GM23338 (cell line): ENCODE measurements at regions not wholly inside any gene's neighbourhood (a gene's known extent, or its start where the extent isn't known, plus 50 kb on each side); places are given as distances from the start of the nearest gene placed in this dataset.
A peak's percentile ranks its signal among the peaks of the same experiment; 100 is the strongest.

Source experiments
- ATAC-seq: fragments of 200-7000 bp; cut with Tn5 transposase; 3 replicates; pipeline ENCODE4 v1.9.1; 2020
- DNase-seq: peaks from one replicate; pipeline ENCODE4 v3.0.0-alpha.2; 2015; ENCODE audit warnings: low spot score
- H2AFZ ChIP-seq: fragments of 200-600 bp; sonication (generic); 2 replicates; pipeline ENCODE4 v1.8.0; 2016; ENCODE audit warnings: antibody characterized with exemption, mild to moderate bottlenecking, moderate library complexity
- H3F3A ChIP-seq: fragments of 200-600 bp; sonication (generic); replicated peaks from 2 replicates; pipeline ENCODE4 v1.8.0; 2017; ENCODE audit warnings: antibody characterized with exemption, mixed run types, low read depth
- H3K27ac ChIP-seq: fragments of 200-600 bp; sonication (generic); 2 replicates; pipeline ENCODE4 v1.6.1; 2016; ENCODE audit warnings: low read depth
- H3K27me3 ChIP-seq: fragments of 200-600 bp; sonication (generic); 2 replicates; pipeline ENCODE4 v1.8.0; 2016; ENCODE audit warnings: mild to moderate bottlenecking, mixed run types, moderate library complexity; ENCODE audit not compliant: insufficient read depth
- H3K36me3 ChIP-seq: fragments of 200-600 bp; sonication (generic); 2 replicates; pipeline ENCODE4 v1.8.0; 2016; ENCODE audit warnings: mild to moderate bottlenecking; ENCODE audit not compliant: insufficient read depth
- H3K4me1 ChIP-seq: fragments of 200-600 bp; sonication (generic); 2 replicates; pipeline ENCODE4 v1.8.0; 2016; ENCODE audit warnings: mild to moderate bottlenecking, moderate library complexity; ENCODE audit not compliant: insufficient read depth
- H3K4me2 ChIP-seq: fragments of 200-600 bp; sonication (generic); 2 replicates; pipeline ENCODE4 v1.7.1; 2017; ENCODE audit warnings: mixed run types
- H3K4me3 ChIP-seq: fragments of 200-600 bp; sonication (generic); 2 replicates; pipeline ENCODE4 v1.6.1; 2016; ENCODE audit warnings: mixed run types
- H3K79me2 ChIP-seq: fragments of 200-600 bp; sonication (generic); replicated peaks from 2 replicates; pipeline ENCODE4 v1.8.0; 2017; ENCODE audit warnings: mild to moderate bottlenecking; ENCODE audit not compliant: insufficient read depth
- H3K9me2 ChIP-seq: fragments of 200-600 bp; sonication (generic); 2 replicates; pipeline ENCODE4 v1.8.0; 2017; ENCODE audit not compliant: insufficient read depth
- H4K20me1 ChIP-seq: fragments of 200-600 bp; sonication (generic); replicated peaks from 2 replicates; pipeline ENCODE4 v1.8.0; 2017; ENCODE audit warnings: mild to moderate bottlenecking; ENCODE audit not compliant: insufficient read depth
- H3K27ac Mint-ChIP-seq: 2 replicates; pipeline ENCODE4 v1.8.0; 2020; ENCODE audit warnings: inconsistent platforms, mild to moderate bottlenecking, moderate library complexity, mixed read lengths
- H3K27me3 Mint-ChIP-seq: 3 replicates; pipeline ENCODE4 v1.8.0; 2022; ENCODE audit warnings: low read depth, mild to moderate bottlenecking, moderate library complexity, mixed read lengths, inconsistent platforms; ENCODE audit not compliant: insufficient read depth, poor library complexity
- H3K36me3 Mint-ChIP-seq: 3 replicates; pipeline ENCODE4 v1.8.0; 2021; ENCODE audit warnings: low read depth, mild to moderate bottlenecking, inconsistent platforms, moderate library complexity, mixed read lengths
- H3K4me1 Mint-ChIP-seq: 3 replicates; pipeline ENCODE4 v1.8.0; 2020; ENCODE audit warnings: mild to moderate bottlenecking, inconsistent platforms, mixed read lengths
- H3K4me3 Mint-ChIP-seq: 3 replicates; pipeline ENCODE4 v1.8.0; 2021; ENCODE audit warnings: moderate library complexity, mild to moderate bottlenecking, inconsistent platforms, mixed read lengths
- H3K9me3 Mint-ChIP-seq: 3 replicates; pipeline ENCODE4 v1.8.0; 2020; ENCODE audit warnings: moderate library complexity, mild to moderate bottlenecking, inconsistent platforms, mixed read lengths
- ETS1 ChIP-seq: IDR thresholded peaks from 2 replicates; pipeline ENCODE4 v1.6.1; 2016; ENCODE audit warnings: antibody characterized with exemption
- EZH2 ChIP-seq: fragments of 200-600 bp; sonication (generic); IDR thresholded peaks from one replicate; pipeline ENCODE4 v1.8.0; 2017; ENCODE audit warnings: antibody characterized with exemption, mild to moderate bottlenecking, low read depth; ENCODE audit not compliant: unreplicated experiment
- EZH2phosphoT487 ChIP-seq: fragments of 200-600 bp; sonication (generic); IDR thresholded peaks from one replicate; pipeline ENCODE4 v1.8.1; 2018; ENCODE audit warnings: antibody characterized with exemption; ENCODE audit not compliant: unreplicated experiment
- JUNB ChIP-seq: IDR thresholded peaks from one replicate; pipeline ENCODE4 v1.6.1; 2016; ENCODE audit warnings: antibody characterized with exemption; ENCODE audit not compliant: unreplicated experiment
- NANOG ChIP-seq: IDR thresholded peaks from 2 replicates; pipeline ENCODE4 v1.6.1; 2016; ENCODE audit warnings: antibody characterized with exemption, borderline replicate concordance
- POLR2AphosphoS5 ChIP-seq: IDR thresholded peaks from 2 replicates; pipeline ENCODE4 v1.6.1; 2016; ENCODE audit warnings: antibody characterized with exemption, low read depth
- STAT1 ChIP-seq: IDR thresholded peaks from one replicate; pipeline ENCODE4 v1.6.1; 2016; ENCODE audit warnings: antibody characterized with exemption; ENCODE audit not compliant: unreplicated experiment
- TF ChIP-seq, protein P1 (sequence below): fragments of 250-450 bp; sonication (Bioruptor Pico); IDR thresholded peaks from 2 replicates; pipeline ENCODE4 v1.5.0; 2020; ENCODE audit warnings: mild to moderate bottlenecking, moderate library complexity

- no peak for DNase-seq
- no peaks in the 10 kb centered on the region; the same call in 1 of the 2 replicates for H3K4me1 ChIP-seq
- Mint-ChIP-seq H3K4me1 (peaks cover 22% of the 10 kb centered on the region; the same call in 2 of the 3 replicates), H3K36me3 (no peaks in the 10 kb centered on the region), H3K27me3 (no peaks in the 10 kb centered on the region), H3K27ac (no peak overlapping the region), H3K9me3 (peaks cover 3% of the 10 kb centered on the region; the same call in 1 of the 3 replicates), H3K4me3 (no peak overlapping the region)
- no peaks in the 10 kb centered on the region for H3K79me2 ChIP-seq
- peaks cover 3% of the 10 kb centered on the region; the same call in 1 of the 2 replicates for H3K9me2 ChIP-seq
- ATAC-seq: no peak
- no peak overlapping the region for H3K4me2 ChIP-seq
- H3K27ac ChIP-seq: no peak overlapping the region
- H4K20me1 ChIP-seq: no peaks in the 10 kb centered on the region
- H3F3A ChIP-seq: no peaks in the 10 kb centered on the region
- H3K36me3 ChIP-seq: no peaks in the 10 kb centered on the region
- no peaks in the 10 kb centered on the region for H3K27me3 ChIP-seq
- TF ChIP-seq NANOG (no peak), STAT1 (no peak), JUNB (no peak), POLR2AphosphoS5 (no peak), ETS1 (no peak), EZH2 (no peak), EZH2phosphoT487 (no peak)
- TF ChIP-seq, protein P1, sequence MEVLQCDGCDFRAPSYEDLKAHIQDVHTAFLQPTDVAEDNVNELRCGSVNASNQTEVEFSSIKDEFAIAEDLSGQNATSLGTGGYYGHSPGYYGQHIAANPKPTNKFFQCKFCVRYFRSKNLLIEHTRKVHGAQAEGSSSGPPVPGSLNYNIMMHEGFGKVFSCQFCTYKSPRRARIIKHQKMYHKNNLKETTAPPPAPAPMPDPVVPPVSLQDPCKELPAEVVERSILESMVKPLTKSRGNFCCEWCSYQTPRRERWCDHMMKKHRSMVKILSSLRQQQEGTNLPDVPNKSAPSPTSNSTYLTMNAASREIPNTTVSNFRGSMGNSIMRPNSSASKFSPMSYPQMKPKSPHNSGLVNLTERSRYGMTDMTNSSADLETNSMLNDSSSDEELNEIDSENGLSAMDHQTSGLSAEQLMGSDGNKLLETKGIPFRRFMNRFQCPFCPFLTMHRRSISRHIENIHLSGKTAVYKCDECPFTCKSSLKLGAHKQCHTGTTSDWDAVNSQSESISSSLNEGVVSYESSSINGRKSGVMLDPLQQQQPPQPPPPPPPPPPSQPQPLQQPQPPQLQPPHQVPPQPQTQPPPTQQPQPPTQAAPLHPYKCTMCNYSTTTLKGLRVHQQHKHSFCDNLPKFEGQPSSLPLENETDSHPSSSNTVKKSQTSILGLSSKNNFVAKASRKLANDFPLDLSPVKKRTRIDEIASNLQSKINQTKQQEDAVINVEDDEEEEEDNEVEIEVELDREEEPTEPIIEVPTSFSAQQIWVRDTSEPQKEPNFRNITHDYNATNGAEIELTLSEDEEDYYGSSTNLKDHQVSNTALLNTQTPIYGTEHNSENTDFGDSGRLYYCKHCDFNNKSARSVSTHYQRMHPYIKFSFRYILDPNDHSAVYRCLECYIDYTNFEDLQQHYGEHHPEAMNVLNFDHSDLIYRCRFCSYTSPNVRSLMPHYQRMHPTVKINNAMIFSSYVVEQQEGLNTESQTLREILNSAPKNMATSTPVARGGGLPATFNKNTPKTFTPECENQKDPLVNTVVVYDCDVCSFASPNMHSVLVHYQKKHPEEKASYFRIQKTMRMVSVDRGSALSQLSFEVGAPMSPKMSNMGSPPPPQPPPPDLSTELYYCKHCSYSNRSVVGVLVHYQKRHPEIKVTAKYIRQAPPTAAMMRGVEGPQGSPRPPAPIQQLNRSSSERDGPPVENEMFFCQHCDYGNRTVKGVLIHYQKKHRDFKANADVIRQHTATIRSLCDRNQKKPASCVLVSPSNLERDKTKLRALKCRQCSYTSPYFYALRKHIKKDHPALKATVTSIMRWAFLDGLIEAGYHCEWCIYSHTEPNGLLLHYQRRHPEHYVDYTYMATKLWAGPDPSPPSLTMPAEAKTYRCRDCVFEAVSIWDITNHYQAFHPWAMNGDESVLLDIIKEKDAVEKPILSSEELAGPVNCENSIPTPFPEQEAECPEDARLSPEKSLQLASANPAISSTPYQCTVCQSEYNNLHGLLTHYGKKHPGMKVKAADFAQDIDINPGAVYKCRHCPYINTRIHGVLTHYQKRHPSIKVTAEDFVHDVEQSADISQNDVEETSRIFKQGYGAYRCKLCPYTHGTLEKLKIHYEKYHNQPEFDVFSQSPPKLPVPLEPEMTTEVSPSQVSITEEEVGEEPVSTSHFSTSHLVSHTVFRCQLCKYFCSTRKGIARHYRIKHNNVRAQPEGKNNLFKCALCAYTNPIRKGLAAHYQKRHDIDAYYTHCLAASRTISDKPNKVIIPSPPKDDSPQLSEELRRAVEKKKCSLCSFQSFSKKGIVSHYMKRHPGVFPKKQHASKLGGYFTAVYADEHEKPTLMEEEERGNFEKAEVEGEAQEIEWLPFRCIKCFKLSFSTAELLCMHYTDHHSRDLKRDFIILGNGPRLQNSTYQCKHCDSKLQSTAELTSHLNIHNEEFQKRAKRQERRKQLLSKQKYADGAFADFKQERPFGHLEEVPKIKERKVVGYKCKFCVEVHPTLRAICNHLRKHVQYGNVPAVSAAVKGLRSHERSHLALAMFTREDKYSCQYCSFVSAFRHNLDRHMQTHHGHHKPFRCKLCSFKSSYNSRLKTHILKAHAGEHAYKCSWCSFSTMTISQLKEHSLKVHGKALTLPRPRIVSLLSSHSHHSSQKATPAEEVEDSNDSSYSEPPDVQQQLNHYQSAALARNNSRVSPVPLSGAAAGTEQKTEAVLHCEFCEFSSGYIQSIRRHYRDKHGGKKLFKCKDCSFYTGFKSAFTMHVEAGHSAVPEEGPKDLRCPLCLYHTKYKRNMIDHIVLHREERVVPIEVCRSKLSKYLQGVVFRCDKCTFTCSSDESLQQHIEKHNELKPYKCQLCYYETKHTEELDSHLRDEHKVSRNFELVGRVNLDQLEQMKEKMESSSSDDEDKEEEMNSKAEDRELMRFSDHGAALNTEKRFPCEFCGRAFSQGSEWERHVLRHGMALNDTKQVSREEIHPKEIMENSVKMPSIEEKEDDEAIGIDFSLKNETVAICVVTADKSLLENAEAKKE: no peak
- H3K4me3 ChIP-seq: no peak overlapping the region
- peak overlapping the region; percentile 73; the same call in 1 of the 2 replicates for H2AFZ ChIP-seq
These were observed 968.1 kb downstream of the CDH11 start for GRCh38 chr16:64153718-64154117.
